HPDE6-E6E7 (cell line): ENCODE measurements at regions not wholly inside any gene's neighbourhood (a gene's known extent, or its start where the extent isn't known, plus 50 kb on each side); places are given as distances from the start of the nearest gene placed in this dataset.
"Not testable (repeated sequence)": the region's sequence is repeated elsewhere in the genome, so short reads cannot be mapped to it uniquely, and the experiment has no call there.

Source experiments
- DNase-seq: peaks from one replicate; pipeline ENCODE4 v3.0.0; 2011; ENCODE audit warnings: missing footprints; ENCODE audit errors: extremely low spot score

DNA sequence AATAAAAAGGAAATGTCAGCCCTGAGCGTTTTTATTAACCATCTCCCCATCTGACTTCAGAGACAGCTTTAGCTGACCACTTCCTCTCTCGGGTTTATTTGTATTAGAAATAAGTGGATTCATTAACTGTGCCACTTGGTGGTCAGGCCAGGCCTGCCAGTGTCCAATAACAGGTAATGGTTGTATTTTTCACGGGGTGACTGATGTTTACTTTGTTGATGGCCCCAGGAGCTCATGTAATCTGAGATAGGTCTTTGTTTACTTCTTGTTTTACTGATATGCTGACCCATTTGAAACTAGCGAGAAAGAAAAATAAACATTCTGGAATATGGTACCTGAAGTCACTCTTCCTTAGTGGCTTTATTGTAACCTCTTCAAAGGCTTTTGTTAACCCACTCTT, 504.3 kb upstream of the SLC35B3 start:
- DNase-seq, result no peak

- no peak for DNase-seq
Observed at GRCh38 chr6:8934318-8934717, 499.0 kb upstream of the SLC35B3 start.

- DNase-seq, result no peak
Observed at GRCh38 chr6:8930009-8930408, 494.7 kb upstream of the SLC35B3 start.

- not testable (repeated sequence) for DNase-seq
Observed at GRCh38 chr6:8920244-8920643, 484.9 kb upstream of the SLC35B3 start.

DNA sequence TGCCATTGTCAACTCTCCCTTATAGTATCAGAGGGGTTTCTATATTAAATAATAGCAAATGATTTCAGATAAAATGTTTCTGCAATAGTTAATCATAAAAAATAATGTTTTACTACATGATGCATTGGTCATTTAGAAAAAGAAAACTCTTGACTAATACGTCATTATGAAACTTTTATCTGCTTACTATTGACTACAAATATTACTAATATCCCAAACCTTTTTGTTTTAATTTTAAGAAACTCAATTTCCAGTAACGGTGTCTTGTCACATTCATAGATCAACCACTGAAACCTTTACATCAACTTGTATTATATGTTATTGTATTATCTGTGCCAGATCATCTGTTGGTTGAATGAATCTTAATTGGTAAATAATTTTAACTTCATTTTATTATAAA, 482.9 kb upstream of the SLC35B3 start:
- DNase-seq, result no peak

DNA sequence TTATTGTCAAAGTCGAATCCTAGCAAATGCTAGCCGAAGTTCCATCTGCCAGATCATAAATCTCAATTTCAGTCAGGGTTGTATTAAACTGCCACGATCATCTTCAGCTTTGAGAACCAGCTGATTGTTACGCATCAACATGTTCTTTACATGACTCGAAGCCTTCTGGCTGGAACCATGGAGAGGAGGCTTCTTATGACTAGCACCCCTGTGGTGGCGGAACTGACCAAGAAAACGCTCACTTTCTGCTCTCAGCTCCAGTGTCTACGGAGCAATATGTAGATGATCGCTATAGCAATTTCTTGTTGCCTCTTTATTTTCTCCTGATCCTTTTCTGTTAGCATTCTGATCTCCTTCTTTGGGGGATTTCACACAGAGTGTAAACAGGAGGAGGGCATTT, 479.4 kb upstream of the SLC35B3 start:
- no peak for DNase-seq

DNA sequence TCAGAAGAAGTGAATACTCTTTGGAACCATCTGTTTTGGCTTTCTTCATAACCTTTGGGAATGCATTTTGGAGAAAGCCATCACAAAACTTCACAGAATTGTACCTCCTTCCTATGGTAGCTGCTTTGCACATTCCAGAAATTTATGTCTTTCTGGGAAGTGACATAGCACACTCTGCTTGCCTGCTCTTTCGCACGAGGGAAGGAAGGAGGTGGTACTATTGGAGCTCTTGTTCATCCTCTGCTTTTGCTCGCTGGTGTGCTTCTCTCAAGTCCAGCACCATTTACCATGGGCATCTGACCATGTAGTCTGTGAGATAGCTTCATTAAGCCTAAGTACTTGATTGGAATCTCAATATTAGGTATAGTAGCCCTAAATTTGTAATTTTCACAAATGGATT, 473.3 kb upstream of the SLC35B3 start:
- no peak for DNase-seq

DNA sequence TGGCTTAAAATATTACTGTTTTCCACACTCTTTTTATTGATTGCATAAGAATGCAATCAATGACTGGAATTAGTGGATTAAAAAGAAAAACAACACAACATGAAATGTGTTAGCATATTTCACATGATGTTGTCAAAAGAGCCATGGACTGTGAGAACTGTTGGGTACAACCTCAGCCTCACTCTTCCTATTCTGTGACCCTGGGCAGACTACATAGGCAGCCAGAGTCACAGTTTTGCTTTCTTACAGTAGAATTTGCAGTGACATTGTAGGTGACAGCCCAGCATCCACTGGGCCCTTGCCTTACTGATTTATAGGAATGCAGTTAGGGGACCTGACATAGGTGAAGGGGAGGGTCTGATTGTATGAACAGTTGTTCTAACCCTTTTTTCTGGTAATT, 471.4 kb upstream of the SLC35B3 start:
- DNase-seq, result no peak

DNA sequence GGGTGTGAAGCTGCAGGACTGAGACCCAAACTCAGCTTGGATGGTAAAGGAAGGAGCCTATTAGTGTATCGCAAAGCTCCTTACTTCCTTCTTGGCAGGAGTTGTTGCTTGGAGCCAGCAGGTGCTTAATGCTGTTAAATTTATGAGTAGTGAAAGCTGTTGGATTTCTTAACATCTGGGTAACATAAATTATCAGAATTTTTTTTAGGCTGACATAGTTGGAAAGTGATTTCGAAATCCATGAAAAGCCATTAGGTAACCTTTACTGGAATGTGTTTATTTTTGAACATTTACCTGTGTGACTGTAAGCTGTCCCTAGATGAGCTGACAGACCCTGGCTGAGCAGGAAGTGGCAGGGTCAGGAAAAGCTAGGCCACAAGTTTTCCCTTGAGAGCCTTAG, 470.4 kb upstream of the SLC35B3 start:
- no peak for DNase-seq

- DNase-seq, result no peak
Observed at GRCh38 chr6:8904754-8905153, 469.4 kb upstream of the SLC35B3 start.

GRCh38 chr6:8900056-8900455, 464.7 kb upstream of the SLC35B3 start:
- no peak for DNase-seq

DNA sequence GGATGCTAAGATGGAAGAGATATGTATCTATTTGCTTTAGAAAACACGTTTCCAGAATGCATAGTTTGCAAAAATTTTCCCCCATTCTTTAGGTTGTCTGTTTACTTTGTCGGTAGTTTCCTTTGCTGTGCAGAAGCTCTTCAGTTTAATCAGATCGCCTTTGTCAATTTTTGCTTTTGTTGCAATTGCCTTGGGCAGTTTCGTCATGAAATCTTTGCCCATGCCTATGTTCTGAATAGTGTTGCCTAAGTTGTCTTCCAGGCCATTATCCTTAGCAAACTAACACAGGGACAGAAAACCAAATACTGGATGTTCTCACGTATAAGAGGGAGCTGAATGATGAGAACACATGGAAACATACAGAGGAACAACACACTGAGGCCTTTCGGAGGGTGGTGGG, 454.2 kb upstream of the SLC35B3 start:
- no peak for DNase-seq

DNA sequence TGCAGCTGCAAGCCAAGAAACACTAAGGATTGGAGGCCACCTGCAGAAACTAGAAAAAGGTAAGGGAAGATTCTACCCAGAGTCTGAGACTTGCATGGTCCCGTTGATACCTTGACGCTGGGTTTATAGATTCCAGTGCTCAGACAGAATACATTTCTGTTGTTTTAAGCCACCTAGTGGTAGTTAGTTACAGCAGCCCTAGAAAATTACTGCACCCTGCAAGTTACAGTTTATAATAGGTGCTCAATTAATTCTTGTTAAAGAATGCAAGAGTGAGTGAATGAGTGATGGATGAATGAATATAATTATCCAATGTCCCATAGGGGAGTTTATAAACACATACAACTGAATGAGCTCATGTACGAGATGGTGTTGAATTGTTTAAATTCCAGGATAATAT, 453.1 kb upstream of the SLC35B3 start:
- DNase-seq, result no peak

DNA sequence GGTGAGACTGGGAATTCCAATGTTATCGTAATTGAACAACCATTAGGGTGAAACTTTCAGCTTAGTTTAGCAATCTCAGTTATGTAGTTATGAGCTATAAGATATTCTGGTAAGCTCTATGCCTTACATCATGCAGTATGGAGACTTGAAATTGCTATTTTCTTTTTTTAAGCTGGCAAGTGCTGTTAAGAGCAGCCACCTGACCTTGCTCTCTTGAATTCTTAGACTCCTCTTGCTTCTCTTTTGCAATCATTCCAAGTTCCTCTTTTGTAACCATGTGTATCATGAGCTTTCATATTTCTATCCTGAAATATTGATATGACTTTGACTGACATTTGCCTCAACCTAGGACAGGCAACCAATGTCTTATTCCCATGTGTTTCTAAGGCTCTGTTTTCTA, 446.3 kb upstream of the SLC35B3 start:
- DNase-seq, result no peak

- DNase-seq, result no peak
Observed at GRCh38 chr6:8879334-8879733, 444.0 kb upstream of the SLC35B3 start.

DNA sequence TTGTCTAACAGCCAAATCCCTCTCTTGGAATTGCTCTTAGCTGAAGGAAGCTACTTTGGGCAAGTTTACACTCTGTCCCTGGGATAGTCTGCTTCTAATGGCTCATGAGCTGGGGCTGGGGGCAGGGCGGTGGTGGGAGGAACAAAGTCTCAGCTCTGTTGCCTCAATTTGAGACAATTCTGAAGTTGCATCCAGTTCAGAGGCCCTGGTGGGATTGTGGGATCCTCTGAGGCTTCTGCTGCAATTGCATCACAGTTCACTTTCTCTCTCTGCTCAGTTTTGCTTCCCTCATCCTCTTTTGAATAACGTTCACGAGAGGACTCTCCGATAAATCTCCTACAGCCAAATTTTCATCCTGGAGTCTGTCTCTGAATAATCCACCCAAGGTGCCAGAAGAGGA, 440.6 kb upstream of the SLC35B3 start:
- no peak for DNase-seq

DNA sequence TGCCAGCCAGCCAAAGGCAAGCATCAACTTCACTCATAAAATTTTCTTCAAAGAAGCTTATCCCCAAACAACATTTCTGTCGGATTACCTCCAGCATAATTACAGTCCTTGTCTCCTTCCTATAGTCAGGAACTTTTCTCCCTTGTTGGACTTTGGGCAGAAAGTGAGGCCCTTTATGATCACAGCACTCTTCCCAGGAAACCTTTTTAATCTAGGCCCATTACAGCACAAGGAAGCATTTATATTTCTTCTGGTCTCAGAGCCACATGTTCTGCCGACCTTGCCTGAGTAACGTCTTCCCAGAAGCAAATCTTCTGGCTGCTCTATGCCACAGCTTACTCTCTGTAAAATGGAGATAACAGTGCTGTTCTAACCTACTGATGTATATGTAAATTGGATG, 437.2 kb upstream of the SLC35B3 start:
- DNase-seq, result no peak

DNA sequence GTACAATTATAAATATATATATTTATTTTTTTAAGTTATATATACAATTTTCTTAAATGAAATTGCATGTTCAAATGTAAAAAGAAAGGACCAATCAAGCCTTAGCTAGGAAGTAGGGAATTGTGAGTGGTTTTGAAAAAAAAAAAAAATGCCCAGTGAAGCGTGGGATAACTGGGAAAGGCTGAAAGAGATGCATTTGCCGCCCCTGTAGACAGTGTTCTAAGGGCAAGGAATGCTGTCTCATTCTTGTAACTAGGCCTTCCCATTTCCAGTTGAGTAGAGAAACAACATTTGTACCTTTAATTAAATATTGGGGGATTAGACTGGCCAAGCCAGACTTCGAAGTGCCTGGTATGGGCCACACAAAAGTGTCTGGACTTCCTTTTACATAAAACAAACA, 430.1 kb upstream of the SLC35B3 start:
- DNase-seq, result no peak

- DNase-seq, result no peak
Observed at GRCh38 chr6:8860671-8861070, 425.3 kb upstream of the SLC35B3 start.

- no peak for DNase-seq
Observed at GRCh38 chr6:8859501-8859900, 424.2 kb upstream of the SLC35B3 start.

DNA sequence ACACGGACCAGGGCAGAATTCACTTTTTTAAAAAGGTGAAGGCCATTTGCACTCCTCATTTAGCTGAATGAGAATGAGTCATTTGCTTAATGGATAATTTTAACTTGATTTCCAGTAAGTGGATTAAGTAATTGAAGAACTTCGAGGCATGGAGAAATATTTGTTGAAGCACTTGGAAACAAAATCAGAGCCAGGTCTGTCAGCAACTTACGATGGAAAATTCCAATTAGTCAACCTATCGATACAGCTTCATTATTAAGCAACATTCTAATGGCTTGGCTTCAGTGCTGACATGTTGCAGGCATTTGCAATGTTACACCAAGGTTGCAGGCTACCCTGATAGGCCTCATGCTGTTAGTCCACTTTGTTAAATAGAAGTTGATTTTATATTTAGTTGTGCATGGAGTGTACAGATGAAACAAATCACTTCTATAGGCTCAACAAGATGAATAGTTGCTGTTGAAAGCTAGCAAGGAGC, 423.5 kb upstream of the SLC35B3 start:
- no peak for DNase-seq

GRCh38 chr6:8857160-8857559, 421.8 kb upstream of the SLC35B3 start:
- DNase-seq, result no peak

DNA sequence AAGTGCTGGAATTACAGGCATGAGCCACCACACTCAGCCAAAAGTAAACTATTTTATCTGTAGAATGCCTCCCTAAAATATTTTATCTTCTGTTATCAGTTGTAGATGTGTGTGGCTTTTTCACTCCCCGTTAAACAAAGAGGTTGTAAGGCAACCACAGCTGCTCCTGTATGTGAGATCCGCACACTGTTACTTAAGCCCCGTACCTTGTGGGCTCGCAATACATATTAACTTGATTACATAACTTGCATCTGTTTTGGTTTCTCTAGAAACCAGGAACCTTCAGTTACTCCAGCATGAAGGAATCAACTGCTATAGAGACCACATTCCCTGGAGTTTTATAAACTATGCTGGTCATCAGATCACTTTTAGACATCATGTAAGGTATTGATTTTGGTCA, 420.1 kb upstream of the SLC35B3 start:
- no peak for DNase-seq

DNA sequence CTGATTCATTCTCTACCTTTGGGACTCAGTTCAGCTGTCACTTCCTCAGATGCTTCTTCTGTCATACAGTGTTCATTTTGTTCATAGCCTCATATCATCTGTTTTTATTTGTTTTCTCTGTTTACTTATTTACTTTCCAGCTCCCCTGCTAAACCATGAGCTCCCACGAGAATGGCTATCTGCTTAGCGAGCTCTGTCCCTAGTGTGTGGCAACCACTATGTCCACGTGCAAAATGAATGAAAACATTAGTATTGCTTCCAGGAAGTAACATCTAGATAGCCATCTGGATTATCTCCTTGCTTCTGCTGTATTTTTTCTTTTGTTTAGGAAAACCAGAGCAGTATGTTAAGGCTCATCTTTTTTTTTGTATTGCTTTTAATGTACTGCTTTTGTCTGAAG, 417.0 kb upstream of the SLC35B3 start:
- no peak for DNase-seq

DNA sequence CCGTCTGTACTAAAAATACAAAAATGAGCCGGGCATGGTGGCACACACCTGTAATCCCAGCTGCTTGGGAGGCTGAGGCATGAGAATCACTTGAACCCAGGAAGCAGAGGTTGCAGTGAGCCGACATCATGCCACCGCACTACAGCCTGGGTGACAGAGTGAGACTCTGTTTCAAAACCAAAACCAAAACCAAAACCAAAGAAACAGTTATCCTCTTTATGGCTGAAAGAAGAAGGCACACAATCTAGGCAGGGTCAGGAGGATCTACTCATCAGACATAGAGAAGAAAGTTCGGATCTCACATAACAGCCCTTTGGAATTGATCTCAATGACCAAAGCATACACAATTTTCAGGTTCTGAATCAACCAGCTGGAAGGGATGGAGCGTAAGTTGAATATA, 411.3 kb upstream of the SLC35B3 start:
- DNase-seq, result not testable (repeated sequence)
